ENCODE measurements at regions not wholly inside any gene's neighbourhood (a gene's known extent, or its start where the extent isn't known, plus 50 kb on each side); places are given as distances from the start of the nearest gene placed in this dataset.

GRCh38 chr15:47288794-47289193, 428.5 kb upstream of the SEMA6D start:
- H3K27ac ChIP-seq (ENCODE audit: insufficient read depth, low read length, poor library complexity, severe bottlenecking): no peak overlapping the region
- H3K36me3 ChIP-seq (ENCODE audit: control insufficient read depth, insufficient read depth, low read length): no peaks in the 10 kb centered on the region
- no peak overlapping the region for H3K4me3 ChIP-seq (ENCODE audit: insufficient read depth, low read depth, low read length, poor library complexity, severe bottlenecking)
- H3K27me3 ChIP-seq (replicated peaks; ENCODE audit: control insufficient read depth, insufficient read depth, low read length, poor library complexity, severe bottlenecking): no peaks in the 10 kb centered on the region
- no peaks in the 10 kb centered on the region for H3K9me3 ChIP-seq (ENCODE audit: control insufficient read depth, low read length)
- H3K4me1 ChIP-seq (ENCODE audit: control insufficient read depth, insufficient read depth, low read length, poor library complexity, severe bottlenecking): no peaks in the 10 kb centered on the region
- DNase-seq: no peak

GRCh38 chr15:47289656-47290055, 427.6 kb upstream of the SEMA6D start:
- H3K36me3 ChIP-seq (ENCODE audit: control insufficient read depth, insufficient read depth, low read length): no peaks in the 10 kb centered on the region
- H3K27ac ChIP-seq (ENCODE audit: insufficient read depth, low read length, poor library complexity, severe bottlenecking): no peak overlapping the region
- no peaks in the 10 kb centered on the region for H3K4me1 ChIP-seq (ENCODE audit: control insufficient read depth, insufficient read depth, low read length, poor library complexity, severe bottlenecking)
- H3K27me3 ChIP-seq (replicated peaks; ENCODE audit: control insufficient read depth, insufficient read depth, low read length, poor library complexity, severe bottlenecking): no peaks in the 10 kb centered on the region
- no peak overlapping the region for H3K4me3 ChIP-seq (ENCODE audit: insufficient read depth, low read depth, low read length, poor library complexity, severe bottlenecking)
- DNase-seq: no peak
- no peaks in the 10 kb centered on the region for H3K9me3 ChIP-seq (ENCODE audit: control insufficient read depth, low read length)

GRCh38 chr15:47291767-47292166, 425.5 kb upstream of the SEMA6D start:
- no peak for DNase-seq
- no peaks in the 10 kb centered on the region for H3K27me3 ChIP-seq (replicated peaks; ENCODE audit: control insufficient read depth, insufficient read depth, low read length, poor library complexity, severe bottlenecking)

GRCh38 chr15:47292638-47293190, 424.6 kb upstream of the SEMA6D start:
- Histone ChIP-seq H3K4me3 (ENCODE audit: insufficient read depth, low read depth, low read length, poor library complexity, severe bottlenecking) (no peak overlapping the region), H3K27ac (ENCODE audit: insufficient read depth, low read length, poor library complexity, severe bottlenecking) (no peak overlapping the region), H3K9me3 (ENCODE audit: control insufficient read depth, low read length) (no peaks in the 10 kb centered on the region), H3K36me3 (ENCODE audit: control insufficient read depth, insufficient read depth, low read length) (no peaks in the 10 kb centered on the region), H3K4me1 (ENCODE audit: control insufficient read depth, insufficient read depth, low read length, poor library complexity, severe bottlenecking) (no peaks in the 10 kb centered on the region), H3K27me3 (replicated peaks; ENCODE audit: control insufficient read depth, insufficient read depth, low read length, poor library complexity, severe bottlenecking) (no peaks in the 10 kb centered on the region)
- DNase-seq: no peak

More at GRCh38 chr15:47291767-47292166, 425.5 kb upstream of the SEMA6D start:
- Histone ChIP-seq H3K36me3 (ENCODE audit: control insufficient read depth, insufficient read depth, low read length) (no peaks in the 10 kb centered on the region), H3K4me3 (ENCODE audit: insufficient read depth, low read depth, low read length, poor library complexity, severe bottlenecking) (no peak overlapping the region), H3K4me1 (ENCODE audit: control insufficient read depth, insufficient read depth, low read length, poor library complexity, severe bottlenecking) (no peaks in the 10 kb centered on the region), H3K9me3 (ENCODE audit: control insufficient read depth, low read length) (no peaks in the 10 kb centered on the region), H3K27ac (ENCODE audit: insufficient read depth, low read length, poor library complexity, severe bottlenecking) (no peak overlapping the region)

GRCh38 chr15:47293466-47294162, 423.7 kb upstream of the SEMA6D start:
- H3K27me3 ChIP-seq (replicated peaks; ENCODE audit: control insufficient read depth, insufficient read depth, low read length, poor library complexity, severe bottlenecking): no peaks in the 10 kb centered on the region
- DNase-seq: no peak
- H3K4me1 ChIP-seq (ENCODE audit: control insufficient read depth, insufficient read depth, low read length, poor library complexity, severe bottlenecking): no peaks in the 10 kb centered on the region
- H3K9me3 ChIP-seq (ENCODE audit: control insufficient read depth, low read length): no peaks in the 10 kb centered on the region
- H3K36me3 ChIP-seq (ENCODE audit: control insufficient read depth, insufficient read depth, low read length): no peaks in the 10 kb centered on the region
- H3K4me3 ChIP-seq (ENCODE audit: insufficient read depth, low read depth, low read length, poor library complexity, severe bottlenecking): no peak overlapping the region
- no peak overlapping the region for H3K27ac ChIP-seq (ENCODE audit: insufficient read depth, low read length, poor library complexity, severe bottlenecking)

DNA sequence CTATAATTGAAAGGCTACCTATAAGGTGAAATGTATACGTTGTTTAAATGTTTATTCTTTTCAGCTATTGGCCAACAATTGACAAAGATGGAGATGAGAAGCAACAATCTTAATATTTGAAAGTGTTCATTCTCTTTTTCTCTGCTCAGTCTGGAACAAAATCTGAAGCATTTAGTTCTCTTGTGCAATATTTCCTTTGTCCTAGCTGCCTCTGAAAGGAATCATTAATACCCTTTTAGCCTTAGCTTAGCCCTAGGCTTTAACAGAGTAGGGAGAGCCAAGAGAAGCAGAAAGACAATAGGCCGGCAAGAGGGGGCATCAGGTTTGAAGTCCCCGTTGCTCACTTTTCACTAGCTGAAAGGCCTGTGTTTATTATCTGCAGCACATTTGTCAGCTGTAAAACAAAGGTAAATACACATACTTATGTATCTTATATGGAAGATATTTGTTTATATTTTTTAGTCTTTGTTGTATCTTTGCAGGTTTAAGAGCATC, 422.5 kb upstream of the SEMA6D start:
- no peak overlapping the region for H3K4me3 ChIP-seq (ENCODE audit: insufficient read depth, low read depth, low read length, poor library complexity, severe bottlenecking)
- no peak overlapping the region for H3K27ac ChIP-seq (ENCODE audit: insufficient read depth, low read length, poor library complexity, severe bottlenecking)
- H3K4me1 ChIP-seq (ENCODE audit: control insufficient read depth, insufficient read depth, low read length, poor library complexity, severe bottlenecking): no peaks in the 10 kb centered on the region
- no peaks in the 10 kb centered on the region for H3K27me3 ChIP-seq (replicated peaks; ENCODE audit: control insufficient read depth, insufficient read depth, low read length, poor library complexity, severe bottlenecking)
- no peak for DNase-seq
- no peaks in the 10 kb centered on the region for H3K36me3 ChIP-seq (ENCODE audit: control insufficient read depth, insufficient read depth, low read length)
- H3K9me3 ChIP-seq (ENCODE audit: control insufficient read depth, low read length): no peaks in the 10 kb centered on the region

DNA sequence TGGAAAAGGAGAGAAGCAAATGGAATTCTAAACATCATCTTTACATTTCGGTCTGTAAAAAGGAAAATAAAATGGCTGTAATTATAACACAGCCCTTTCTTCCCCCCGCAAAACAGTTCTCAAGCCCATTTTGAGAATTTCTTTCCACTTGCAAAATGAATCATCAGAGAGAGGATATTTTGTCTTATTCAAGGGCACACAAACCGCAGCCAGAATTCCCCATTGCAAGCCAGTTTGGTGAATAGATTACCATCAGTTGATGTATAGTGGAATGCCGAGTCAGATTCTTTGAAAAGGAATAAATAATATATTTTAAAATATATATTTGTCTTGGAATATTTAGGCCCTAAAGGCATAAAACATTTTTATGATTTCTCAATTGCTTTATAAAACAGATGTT, 420.4 kb upstream of the SEMA6D start:
- Histone ChIP-seq H3K4me3 (ENCODE audit: insufficient read depth, low read depth, low read length, poor library complexity, severe bottlenecking) (no peak overlapping the region), H3K27ac (ENCODE audit: insufficient read depth, low read length, poor library complexity, severe bottlenecking) (no peak overlapping the region), H3K27me3 (replicated peaks; ENCODE audit: control insufficient read depth, insufficient read depth, low read length, poor library complexity, severe bottlenecking) (no peaks in the 10 kb centered on the region), H3K4me1 (ENCODE audit: control insufficient read depth, insufficient read depth, low read length, poor library complexity, severe bottlenecking) (no peaks in the 10 kb centered on the region), H3K9me3 (ENCODE audit: control insufficient read depth, low read length) (no peaks in the 10 kb centered on the region), H3K36me3 (ENCODE audit: control insufficient read depth, insufficient read depth, low read length) (no peaks in the 10 kb centered on the region)
- no peak for DNase-seq

- no peak for DNase-seq
- Histone ChIP-seq H3K36me3 (ENCODE audit: control insufficient read depth, insufficient read depth, low read length) (no peaks in the 10 kb centered on the region), H3K4me3 (ENCODE audit: insufficient read depth, low read depth, low read length, poor library complexity, severe bottlenecking) (no peak overlapping the region), H3K4me1 (ENCODE audit: control insufficient read depth, insufficient read depth, low read length, poor library complexity, severe bottlenecking) (no peaks in the 10 kb centered on the region), H3K27ac (ENCODE audit: insufficient read depth, low read length, poor library complexity, severe bottlenecking) (no peak overlapping the region), H3K27me3 (replicated peaks; ENCODE audit: control insufficient read depth, insufficient read depth, low read length, poor library complexity, severe bottlenecking) (no peaks in the 10 kb centered on the region), H3K9me3 (ENCODE audit: control insufficient read depth, low read length) (no peaks in the 10 kb centered on the region)
Observed at GRCh38 chr15:47299846-47300434, 417.4 kb upstream of the SEMA6D start.

DNA sequence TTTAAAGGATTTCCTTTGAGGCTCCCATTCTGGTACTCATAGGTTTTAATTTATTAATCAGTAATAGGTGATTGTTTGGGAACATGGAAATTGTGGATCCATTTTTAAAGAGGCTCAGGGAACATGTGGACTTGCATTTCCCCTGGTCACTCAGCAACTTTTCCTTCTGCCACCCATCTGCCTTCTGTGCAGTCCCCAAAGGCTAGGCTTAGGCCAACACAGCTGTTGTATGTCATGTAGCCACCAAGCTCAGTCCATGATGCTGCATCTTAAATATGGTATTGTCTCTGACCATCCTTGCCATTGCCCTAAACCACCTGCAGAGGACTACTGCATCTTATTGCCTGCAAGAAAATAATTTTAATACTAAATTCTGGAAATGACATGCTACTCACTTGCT, 416.7 kb upstream of the SEMA6D start:
- no peaks in the 10 kb centered on the region for H3K27me3 ChIP-seq (replicated peaks; ENCODE audit: control insufficient read depth, insufficient read depth, low read length, poor library complexity, severe bottlenecking)

GRCh38 chr15:47301481-47301880, 415.8 kb upstream of the SEMA6D start:
- Histone ChIP-seq H3K4me1 (ENCODE audit: control insufficient read depth, insufficient read depth, low read length, poor library complexity, severe bottlenecking) (no peaks in the 10 kb centered on the region), H3K4me3 (ENCODE audit: insufficient read depth, low read depth, low read length, poor library complexity, severe bottlenecking) (no peak overlapping the region), H3K27ac (ENCODE audit: insufficient read depth, low read length, poor library complexity, severe bottlenecking) (no peak overlapping the region), H3K36me3 (ENCODE audit: control insufficient read depth, insufficient read depth, low read length) (no peaks in the 10 kb centered on the region), H3K27me3 (replicated peaks; ENCODE audit: control insufficient read depth, insufficient read depth, low read length, poor library complexity, severe bottlenecking) (no peaks in the 10 kb centered on the region), H3K9me3 (ENCODE audit: control insufficient read depth, low read length) (no peaks in the 10 kb centered on the region)
- DNase-seq: no peak

More for the DNA sequence above, 416.7 kb upstream of the SEMA6D start:
- no peak for DNase-seq
- H3K27ac ChIP-seq (ENCODE audit: insufficient read depth, low read length, poor library complexity, severe bottlenecking): no peak overlapping the region
- no peak overlapping the region for H3K4me3 ChIP-seq (ENCODE audit: insufficient read depth, low read depth, low read length, poor library complexity, severe bottlenecking)
- H3K4me1 ChIP-seq (ENCODE audit: control insufficient read depth, insufficient read depth, low read length, poor library complexity, severe bottlenecking): no peaks in the 10 kb centered on the region
- no peaks in the 10 kb centered on the region for H3K36me3 ChIP-seq (ENCODE audit: control insufficient read depth, insufficient read depth, low read length)
- no peaks in the 10 kb centered on the region for H3K9me3 ChIP-seq (ENCODE audit: control insufficient read depth, low read length)
